ENCODE measurements at regions not wholly inside any gene's neighbourhood (a gene's known extent, or its start where the extent isn't known, plus 50 kb on each side); places are given as distances from the start of the nearest gene placed in this dataset.

- DNase-seq (ENCODE audit: extremely low read depth, insufficient read length): no peak
- no peak for TF ChIP-seq CTCF (IDR thresholded peaks at IDR 0.05; ENCODE audit: insufficient read depth, low read length, poor library complexity, severe bottlenecking)
- Histone ChIP-seq H3K4me3 (replicated peaks; ENCODE audit: low read depth, low read length) (no peak overlapping the region), H3K36me3 (ENCODE audit: control insufficient read depth, insufficient read depth, low read length) (no peaks in the 10 kb centered on the region), H3K27me3 (replicated peaks; ENCODE audit: control insufficient read depth, insufficient read depth, low read length) (no peaks in the 10 kb centered on the region)
These were observed 420.0 kb upstream of the TENM3 start for GRCh38 chr4:181823183-181823582.

GRCh38 chr4:181823645-181824044 lies 419.6 kb upstream of the TENM3 start:
- no peak for TF ChIP-seq CTCF (IDR thresholded peaks at IDR 0.05; ENCODE audit: insufficient read depth, low read length, poor library complexity, severe bottlenecking)
- DNase-seq (ENCODE audit: extremely low read depth, insufficient read length): no peak
- H3K36me3 ChIP-seq (ENCODE audit: control insufficient read depth, insufficient read depth, low read length): no peaks in the 10 kb centered on the region
- no peaks in the 10 kb centered on the region for H3K27me3 ChIP-seq (replicated peaks; ENCODE audit: control insufficient read depth, insufficient read depth, low read length)
- no peak overlapping the region for H3K4me3 ChIP-seq (replicated peaks; ENCODE audit: low read depth, low read length)

- H3K27me3 ChIP-seq (replicated peaks; ENCODE audit: control insufficient read depth, insufficient read depth, low read length): no peaks in the 10 kb centered on the region
- H3K36me3 ChIP-seq (ENCODE audit: control insufficient read depth, insufficient read depth, low read length): no peaks in the 10 kb centered on the region
- TF ChIP-seq CTCF (IDR thresholded peaks at IDR 0.05; ENCODE audit: insufficient read depth, low read length, poor library complexity, severe bottlenecking): no peak
- no peak for DNase-seq (ENCODE audit: extremely low read depth, insufficient read length)
- no peak overlapping the region for H3K4me3 ChIP-seq (replicated peaks; ENCODE audit: low read depth, low read length)
These were observed 417.6 kb upstream of the TENM3 start for GRCh38 chr4:181825564-181825963.

GRCh38 chr4:181827246-181827645 lies 416.0 kb upstream of the TENM3 start:
- no peak overlapping the region for H3K4me3 ChIP-seq (replicated peaks; ENCODE audit: low read depth, low read length)
- TF ChIP-seq CTCF (IDR thresholded peaks at IDR 0.05; ENCODE audit: insufficient read depth, low read length, poor library complexity, severe bottlenecking): no peak
- no peaks in the 10 kb centered on the region for H3K27me3 ChIP-seq (replicated peaks; ENCODE audit: control insufficient read depth, insufficient read depth, low read length)
- DNase-seq (ENCODE audit: extremely low read depth, insufficient read length): no peak
- no peaks in the 10 kb centered on the region for H3K36me3 ChIP-seq (ENCODE audit: control insufficient read depth, insufficient read depth, low read length)

GRCh38 chr4:181830404-181831035 lies 412.7 kb upstream of the TENM3 start:
- H3K27me3 ChIP-seq (replicated peaks; ENCODE audit: control insufficient read depth, insufficient read depth, low read length): no peaks in the 10 kb centered on the region
- no peak overlapping the region; the same call in 1 of the 2 replicates for H3K4me3 ChIP-seq (replicated peaks; ENCODE audit: low read depth, low read length)
- TF ChIP-seq CTCF (IDR thresholded peaks at IDR 0.05; ENCODE audit: insufficient read depth, low read length, poor library complexity, severe bottlenecking): no peak
- no peak for DNase-seq (ENCODE audit: extremely low read depth, insufficient read length)
- H3K36me3 ChIP-seq (ENCODE audit: control insufficient read depth, insufficient read depth, low read length): no peaks in the 10 kb centered on the region

- H3K4me3 ChIP-seq (replicated peaks; ENCODE audit: low read depth, low read length): no peak overlapping the region
- TF ChIP-seq CTCF (IDR thresholded peaks at IDR 0.05; ENCODE audit: insufficient read depth, low read length, poor library complexity, severe bottlenecking): no peak
- no peaks in the 10 kb centered on the region for H3K36me3 ChIP-seq (ENCODE audit: control insufficient read depth, insufficient read depth, low read length)
- no peak for DNase-seq (ENCODE audit: extremely low read depth, insufficient read length)
- H3K27me3 ChIP-seq (replicated peaks; ENCODE audit: control insufficient read depth, insufficient read depth, low read length): no peaks in the 10 kb centered on the region
These were observed 409.1 kb upstream of the TENM3 start for GRCh38 chr4:181834071-181834470.
